ENCODE measurements at regions not wholly inside any gene's neighbourhood (a gene's known extent, or its start where the extent isn't known, plus 50 kb on each side); places are given as distances from the start of the nearest gene placed in this dataset.
"Not testable (repeated sequence)": the region's sequence is repeated elsewhere in the genome, so short reads cannot be mapped to it uniquely, and the experiment has no call there.

DNA sequence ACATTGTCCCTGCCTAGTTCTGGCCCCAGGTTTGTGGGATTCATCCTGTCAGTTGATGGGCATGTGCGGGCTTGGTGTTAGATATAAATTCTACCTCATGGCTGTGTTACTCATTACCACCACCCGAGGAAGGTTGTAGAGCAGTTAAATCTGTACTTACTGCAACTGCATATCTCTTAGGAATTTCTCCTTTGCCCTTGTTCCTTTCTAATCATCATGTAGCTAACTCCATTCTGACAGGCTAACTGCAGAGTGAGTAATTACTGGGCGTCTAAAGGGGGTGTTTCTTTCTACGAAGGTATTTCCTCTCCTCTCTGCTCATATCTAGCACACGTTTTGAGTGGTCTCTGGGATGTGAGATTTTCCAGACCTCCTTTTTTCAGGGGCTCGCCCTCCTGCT is 1076.7 kb downstream of the TMTC2 start:
- Histone ChIP-seq H3K4me1 (ENCODE audit: insufficient read depth) (no peaks in the 10 kb centered on the region), H3K4me3 (ENCODE audit: low read depth, low read length) (no peak overlapping the region), H3K36me3 (ENCODE audit: insufficient read depth) (no peaks in the 10 kb centered on the region), H3K27ac (ENCODE audit: low read depth) (no peak overlapping the region)
- WGBS = 78% methylated on average over 6 of the region's 6 CpGs
- no peak for DNase-seq (ENCODE audit: extremely low spot score)

DNA sequence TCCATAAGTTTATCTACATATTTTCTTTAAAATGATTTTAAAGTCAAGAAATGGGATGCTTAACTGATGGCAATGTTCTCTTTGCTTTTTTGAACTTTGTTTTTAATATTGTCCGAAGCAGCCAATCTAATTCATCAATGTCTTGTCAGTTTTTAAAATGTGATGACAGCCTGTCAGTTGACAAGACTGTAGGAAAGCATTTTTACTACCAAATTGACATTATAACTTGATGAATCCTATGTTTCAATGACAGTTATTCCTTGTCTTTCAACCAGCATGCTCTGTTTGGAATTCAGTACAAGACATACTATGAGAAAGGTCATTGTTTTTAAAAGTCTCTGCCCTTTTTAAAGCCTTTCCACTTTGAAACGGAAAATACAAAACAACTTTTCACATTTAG is 1073.2 kb downstream of the TMTC2 start:
- H3K4me1 ChIP-seq (ENCODE audit: insufficient read depth) = no peaks in the 10 kb centered on the region
- no peak for DNase-seq (ENCODE audit: extremely low spot score)
- no peak overlapping the region for H3K4me3 ChIP-seq (ENCODE audit: low read depth, low read length)
- WGBS = 85% methylated on average over 2 of the region's 2 CpGs
- H3K27ac ChIP-seq (ENCODE audit: low read depth) = no peak overlapping the region
- no peaks in the 10 kb centered on the region for H3K36me3 ChIP-seq (ENCODE audit: insufficient read depth)

DNA sequence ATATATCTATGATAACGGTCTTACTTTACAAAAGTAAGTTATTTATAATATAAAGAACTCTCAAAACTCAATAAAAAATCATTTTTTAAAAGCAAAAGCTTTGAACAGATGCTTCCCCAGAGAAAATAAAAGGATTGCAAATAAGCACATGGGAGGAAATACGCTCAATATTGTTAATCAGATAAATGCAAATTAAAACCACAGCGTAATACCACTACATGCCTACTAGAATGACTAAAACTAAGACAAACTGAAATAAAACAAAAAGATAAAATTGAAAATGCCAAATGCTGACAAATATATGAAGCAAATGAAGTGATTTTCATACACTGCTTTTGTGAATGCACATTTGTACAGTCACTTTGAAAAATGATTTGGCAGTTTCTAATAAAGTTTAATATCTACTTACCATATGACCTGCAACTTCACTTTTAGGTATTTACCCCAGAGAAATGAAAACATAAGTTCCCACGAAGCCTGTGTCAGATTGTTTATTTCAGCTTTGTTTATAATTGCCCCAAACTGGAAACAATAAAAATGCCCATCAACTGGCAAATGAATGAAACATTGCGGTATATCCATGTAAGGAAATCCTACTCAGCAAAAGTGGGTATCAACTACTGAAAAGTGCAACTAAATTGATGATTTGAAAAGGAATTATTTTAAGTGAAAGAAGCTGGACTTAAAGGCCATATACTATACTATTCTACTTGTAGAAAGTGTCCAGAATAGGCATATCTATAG is 1072.4 kb downstream of the TMTC2 start:
- DNase-seq (ENCODE audit: extremely low spot score) = no peak
- H3K4me1 ChIP-seq (ENCODE audit: insufficient read depth) = no peaks in the 10 kb centered on the region
- no peak overlapping the region for H3K27ac ChIP-seq (ENCODE audit: low read depth)
- WGBS = 82% methylated on average over 5 of the region's 5 CpGs
- no peak overlapping the region for H3K4me3 ChIP-seq (ENCODE audit: low read depth, low read length)
- no peaks in the 10 kb centered on the region for H3K36me3 ChIP-seq (ENCODE audit: insufficient read depth)

DNA sequence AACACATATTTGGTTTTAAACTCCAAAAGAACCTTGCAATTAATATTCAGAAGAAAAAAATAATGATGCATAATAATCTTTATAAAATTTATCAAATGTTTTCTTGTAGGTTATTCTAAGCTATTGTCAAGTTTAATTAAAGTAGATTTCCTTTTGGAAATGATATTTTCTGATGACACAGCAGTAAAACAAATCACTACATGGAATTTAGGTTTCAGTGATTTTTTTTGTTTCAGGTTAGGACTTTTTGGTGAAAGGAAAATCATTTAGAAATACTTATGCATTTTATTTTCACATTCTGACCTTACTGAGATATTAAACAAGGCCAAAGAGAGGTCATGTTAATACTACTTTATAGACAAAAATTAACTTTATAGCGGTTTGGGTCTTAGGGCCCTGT is 1067.2 kb downstream of the TMTC2 start:
- 94% methylated on average over 1 of the region's 1 CpG for WGBS
- Histone ChIP-seq H3K4me3 (ENCODE audit: low read depth, low read length) (no peak overlapping the region), H3K36me3 (ENCODE audit: insufficient read depth) (no peaks in the 10 kb centered on the region), H3K4me1 (ENCODE audit: insufficient read depth) (no peaks in the 10 kb centered on the region), H3K27ac (ENCODE audit: low read depth) (no peak overlapping the region)
- no peak for DNase-seq (ENCODE audit: extremely low spot score)

DNA sequence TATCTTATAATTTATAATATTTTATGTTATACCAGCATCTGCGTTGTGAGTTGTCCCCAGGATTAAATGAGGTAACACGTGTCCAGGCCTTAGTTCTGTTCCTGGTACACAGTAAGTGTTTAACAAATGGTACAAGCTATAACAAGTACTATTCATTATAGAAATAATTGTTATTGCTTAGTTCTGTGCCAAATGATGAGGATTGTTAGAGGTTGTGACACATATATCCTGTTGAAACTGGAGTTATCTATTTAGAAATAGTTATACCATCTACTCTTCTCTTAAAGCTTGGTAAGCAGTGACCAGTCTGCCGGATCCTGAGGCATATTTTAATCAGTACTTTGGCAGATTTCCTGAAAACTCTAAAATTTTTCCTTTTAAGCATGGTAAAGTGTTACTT is 1066.5 kb downstream of the TMTC2 start:
- H3K36me3 ChIP-seq (ENCODE audit: insufficient read depth) = no peaks in the 10 kb centered on the region
- H3K4me1 ChIP-seq (ENCODE audit: insufficient read depth) = no peaks in the 10 kb centered on the region
- no peak overlapping the region for H3K27ac ChIP-seq (ENCODE audit: low read depth)
- WGBS = 88% methylated on average over 3 of the region's 3 CpGs
- no peak overlapping the region for H3K4me3 ChIP-seq (ENCODE audit: low read depth, low read length)
- no peak for DNase-seq (ENCODE audit: extremely low spot score)

DNA sequence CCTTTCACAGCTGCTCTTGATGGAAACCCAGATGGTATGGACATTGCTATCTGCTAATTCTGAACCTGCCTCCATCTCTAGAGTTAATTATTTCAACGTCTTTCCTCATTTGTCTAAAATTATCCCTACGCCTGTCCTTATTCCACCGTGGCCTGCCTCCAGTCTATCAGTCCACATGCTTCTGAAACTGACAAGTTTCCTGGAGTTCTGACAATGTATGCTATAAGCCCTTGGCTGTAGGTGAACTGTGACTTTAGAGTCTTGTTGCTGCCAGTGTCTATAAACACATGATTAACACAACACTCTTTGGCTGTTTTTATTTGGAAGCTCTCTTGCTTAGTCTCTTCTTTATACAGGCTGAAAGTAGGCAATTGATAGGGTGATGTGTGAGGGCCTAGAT is 1052.9 kb downstream of the TMTC2 start:
- DNase-seq (ENCODE audit: extremely low spot score) = no peak
- whole genome bisulfite sequencing = 68% methylated on average over 3 of the region's 3 CpGs
- H3K27ac ChIP-seq (ENCODE audit: low read depth) = no peak overlapping the region
- H3K4me3 ChIP-seq (ENCODE audit: low read depth, low read length) = no peak overlapping the region
- H3K4me1 ChIP-seq (ENCODE audit: insufficient read depth) = no peaks in the 10 kb centered on the region
- no peaks in the 10 kb centered on the region for H3K36me3 ChIP-seq (ENCODE audit: insufficient read depth)

- WGBS = 98% methylated on average over 3 of the region's 3 CpGs
- no peak overlapping the region for H3K27ac ChIP-seq (ENCODE audit: low read depth)
- no peak overlapping the region for H3K4me3 ChIP-seq (ENCODE audit: low read depth, low read length)
- no peaks in the 10 kb centered on the region for H3K4me1 ChIP-seq (ENCODE audit: insufficient read depth)
- DNase-seq (ENCODE audit: extremely low spot score) = no peak
- H3K36me3 ChIP-seq (ENCODE audit: insufficient read depth) = no peaks in the 10 kb centered on the region
These were observed 1024.1 kb downstream of the TMTC2 start for GRCh38 chr12:83710851-83711250.

DNA sequence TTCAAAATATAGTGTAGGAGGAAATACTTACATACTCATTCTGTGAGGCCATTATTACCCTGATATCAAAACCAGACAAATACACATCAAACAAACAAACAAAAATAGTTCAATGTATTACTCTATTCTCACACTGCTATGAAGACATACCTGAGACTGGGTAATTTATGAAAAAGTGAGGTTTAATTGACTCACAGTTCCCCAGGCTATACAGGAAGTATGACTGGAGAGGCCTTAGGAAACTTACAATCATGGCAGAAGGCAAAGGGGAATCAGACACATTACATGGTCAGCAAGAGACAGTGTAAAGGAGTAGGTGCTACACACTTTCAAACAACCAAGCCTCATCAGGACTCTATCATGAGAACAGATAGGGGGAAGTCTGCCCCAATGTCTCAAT is 1023.2 kb downstream of the TMTC2 start:
- H3K4me3 ChIP-seq (ENCODE audit: low read depth, low read length) = no peak overlapping the region
- no peak overlapping the region for H3K27ac ChIP-seq (ENCODE audit: low read depth)
- no peaks in the 10 kb centered on the region for H3K4me1 ChIP-seq (ENCODE audit: insufficient read depth)
- no peak for DNase-seq (ENCODE audit: extremely low spot score)
- no peaks in the 10 kb centered on the region for H3K36me3 ChIP-seq (ENCODE audit: insufficient read depth)

DNA sequence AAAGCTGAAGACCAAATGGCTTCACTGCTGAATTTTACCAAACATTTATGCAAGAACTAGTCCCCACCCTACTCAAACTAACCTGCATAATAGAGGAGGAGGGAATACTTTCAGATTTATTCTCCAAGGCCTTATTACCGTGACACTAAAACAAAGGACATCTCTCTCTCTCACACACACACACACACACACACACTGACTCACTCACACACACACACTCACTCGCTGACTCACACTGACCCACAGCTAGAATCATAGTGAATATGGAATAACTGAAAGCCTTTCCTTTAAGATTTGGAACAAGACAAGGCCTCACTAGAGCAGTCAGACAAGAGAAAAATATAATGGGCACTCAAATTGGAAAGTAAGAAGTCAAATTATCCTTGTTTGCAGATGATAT is 1014.1 kb downstream of the TMTC2 start:
- 85% methylated on average over 2 of the region's 2 CpGs for WGBS
- Histone ChIP-seq H3K36me3 (ENCODE audit: insufficient read depth) (no peaks in the 10 kb centered on the region), H3K27ac (ENCODE audit: low read depth) (no peak overlapping the region), H3K4me3 (ENCODE audit: low read depth, low read length) (no peak overlapping the region), H3K4me1 (ENCODE audit: insufficient read depth) (no peaks in the 10 kb centered on the region)
- DNase-seq (ENCODE audit: extremely low spot score) = no peak

GRCh38 chr12:83696311-83696710 is 1009.6 kb downstream of the TMTC2 start:
- not testable (repeated sequence) for DNase-seq (ENCODE audit: extremely low spot score); H3K27ac ChIP-seq (ENCODE audit: low read depth); H3K4me1 ChIP-seq (ENCODE audit: insufficient read depth); H3K36me3 ChIP-seq (ENCODE audit: insufficient read depth); H3K4me3 ChIP-seq (ENCODE audit: low read depth, low read length)
- WGBS = 80% methylated on average over 13 of the region's 13 CpGs

GRCh38 chr12:83691730-83692129 is 1005.0 kb downstream of the TMTC2 start:
- Histone ChIP-seq H3K36me3 (ENCODE audit: insufficient read depth) (no peaks in the 10 kb centered on the region), H3K4me3 (ENCODE audit: low read depth, low read length) (no peak overlapping the region), H3K27ac (ENCODE audit: low read depth) (no peak overlapping the region), H3K4me1 (ENCODE audit: insufficient read depth) (no peaks in the 10 kb centered on the region)
- DNase-seq (ENCODE audit: extremely low spot score) = no peak

DNA sequence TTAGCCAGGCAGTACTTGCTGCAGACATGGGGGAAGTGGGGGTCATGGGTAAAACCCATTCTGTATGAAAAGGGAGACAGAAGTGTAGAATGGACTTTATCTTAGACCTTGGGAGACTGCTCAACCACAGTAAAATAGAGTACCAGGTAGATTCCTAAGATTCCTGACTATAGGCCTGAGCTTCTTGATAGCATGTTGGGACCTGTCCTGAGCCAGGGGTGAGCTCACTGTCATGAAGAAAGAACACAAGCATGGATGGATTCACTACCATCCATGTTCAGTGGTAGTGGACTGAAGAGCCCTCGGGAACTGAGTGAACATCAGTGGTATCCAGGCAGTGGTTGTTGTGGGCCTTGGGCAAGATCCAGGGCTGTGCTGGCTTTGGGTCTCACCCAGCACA is 1003.8 kb downstream of the TMTC2 start:
- Histone ChIP-seq H3K4me3 (ENCODE audit: low read depth, low read length) (no peak overlapping the region), H3K27ac (ENCODE audit: low read depth) (no peak overlapping the region), H3K4me1 (ENCODE audit: insufficient read depth) (no peaks in the 10 kb centered on the region), H3K36me3 (ENCODE audit: insufficient read depth) (no peaks in the 10 kb centered on the region)
- 93% methylated on average over 1 of the region's 1 CpG for WGBS
- DNase-seq (ENCODE audit: extremely low spot score) = no peak

DNA sequence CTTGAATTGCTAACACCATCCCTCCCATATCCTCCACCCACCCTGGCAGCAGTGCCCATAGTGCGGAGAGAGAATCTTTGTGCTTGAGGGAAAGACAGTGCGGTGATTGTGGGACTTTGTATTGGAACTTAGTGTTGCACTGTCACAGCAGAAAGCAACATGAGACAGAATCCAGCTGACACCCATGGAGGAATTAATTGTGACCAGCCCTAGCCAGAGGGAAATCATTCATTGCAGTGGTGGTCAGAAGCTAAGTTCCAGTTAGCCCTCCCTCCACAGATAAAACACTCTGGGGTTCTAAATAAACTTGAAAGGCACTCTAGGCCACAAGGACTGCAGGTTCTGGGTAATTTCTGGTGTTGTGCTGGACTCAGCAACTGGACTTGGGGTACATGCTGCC is 1002.6 kb downstream of the TMTC2 start:
- no peak overlapping the region for H3K27ac ChIP-seq (ENCODE audit: low read depth)
- H3K4me1 ChIP-seq (ENCODE audit: insufficient read depth) = no peaks in the 10 kb centered on the region
- DNase-seq (ENCODE audit: extremely low spot score) = no peak
- no peak overlapping the region for H3K4me3 ChIP-seq (ENCODE audit: low read depth, low read length)
- 94% methylated on average over 2 of the region's 2 CpGs for WGBS
- H3K36me3 ChIP-seq (ENCODE audit: insufficient read depth) = no peaks in the 10 kb centered on the region

DNA sequence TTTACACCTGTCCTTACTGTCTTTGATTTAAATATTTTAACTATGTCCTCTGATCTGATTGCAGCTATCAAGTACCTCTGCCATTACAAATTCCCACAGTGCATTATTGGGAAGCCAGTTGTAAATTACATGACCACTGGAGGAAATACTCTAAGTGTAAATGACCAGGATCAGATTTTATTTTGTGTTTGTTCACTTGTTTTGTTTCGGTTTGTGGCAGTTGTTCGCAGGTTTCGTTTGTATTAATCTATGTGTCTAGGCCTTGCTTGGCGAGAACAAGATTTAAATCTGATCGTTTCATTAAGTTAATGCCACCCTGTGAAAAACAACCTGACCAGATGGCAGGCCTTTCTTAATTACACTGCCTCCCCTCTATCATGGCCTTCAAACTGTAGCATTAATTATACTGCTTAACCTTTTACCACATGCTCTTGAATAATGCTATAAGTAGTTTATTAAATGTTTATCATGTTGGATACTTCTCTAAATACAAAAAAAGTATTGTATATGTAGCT is 990.1 kb downstream of the TMTC2 start:
- H3K4me3 ChIP-seq (ENCODE audit: low read depth, low read length) = no peak overlapping the region
- no peaks in the 10 kb centered on the region for H3K36me3 ChIP-seq (ENCODE audit: insufficient read depth)
- no peaks in the 10 kb centered on the region for H3K4me1 ChIP-seq (ENCODE audit: insufficient read depth)
- 87% methylated on average over 5 of the region's 5 CpGs for WGBS
- no peak overlapping the region for H3K27ac ChIP-seq (ENCODE audit: low read depth)
- DNase-seq (ENCODE audit: extremely low spot score) = no peak

DNA sequence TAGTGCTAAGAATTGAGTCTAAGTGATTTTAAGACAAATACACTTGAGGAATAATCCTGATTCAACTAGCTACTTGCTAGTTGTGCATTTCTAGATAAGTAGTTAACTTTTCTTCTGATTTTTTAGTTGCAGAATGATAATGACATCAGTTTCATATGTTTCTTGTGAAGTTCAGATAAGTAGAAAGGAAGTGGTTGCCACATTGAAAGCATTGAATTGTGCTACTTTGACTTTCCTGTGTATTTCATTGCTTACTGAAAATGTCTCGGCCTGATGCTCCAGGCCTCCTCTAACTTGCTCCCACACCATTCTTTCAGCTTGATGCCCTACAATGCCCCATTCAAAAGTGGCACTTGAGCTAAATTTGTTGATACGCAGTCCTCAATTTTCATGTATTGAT is 980.0 kb downstream of the TMTC2 start:
- WGBS = 61% methylated on average over 2 of the region's 2 CpGs
- no peak overlapping the region for H3K4me3 ChIP-seq (ENCODE audit: low read depth, low read length)
- H3K4me1 ChIP-seq (ENCODE audit: insufficient read depth) = no peaks in the 10 kb centered on the region
- no peak for DNase-seq (ENCODE audit: extremely low spot score)
- H3K36me3 ChIP-seq (ENCODE audit: insufficient read depth) = no peaks in the 10 kb centered on the region
- no peak overlapping the region for H3K27ac ChIP-seq (ENCODE audit: low read depth)
